NT2/D1 (cell line): ENCODE measurements at regions not wholly inside any gene's neighbourhood (a gene's known extent, or its start where the extent isn't known, plus 50 kb on each side); places are given as distances from the start of the nearest gene placed in this dataset.

ENCODE experiments used
- SUZ12 ChIP-seq: IDR thresholded peaks from 2 replicates; pipeline ENCODE4 v1.6.1; 2011; ENCODE audit not compliant: insufficient read length, insufficient read depth; ENCODE audit errors: extremely low read depth
- YY1 ChIP-seq: IDR thresholded peaks from 2 replicates; pipeline ENCODE4 v1.6.1; 2011; ENCODE audit not compliant: insufficient read length, insufficient read depth
- ZNF274 ChIP-seq: IDR thresholded peaks from 2 replicates; pipeline ENCODE4 v1.6.1; 2011; ENCODE audit warnings: mild to moderate bottlenecking, low read depth, low read length

- TF ChIP-seq YY1 = no peak
- TF ChIP-seq ZNF274 = no peak
- TF ChIP-seq SUZ12 = no peak
Measured at GRCh38 chr5:38154615-38155204, 103.6 kb upstream of the EGFLAM start.
